Mammary epithelial cell (primary cell): ENCODE measurements at regions not wholly inside any gene's neighbourhood (a gene's known extent, or its start where the extent isn't known, plus 50 kb on each side); places are given as distances from the start of the nearest gene placed in this dataset.

ENCODE experiments used
- EZH2 ChIP-seq: IDR thresholded peaks from 2 replicates; pipeline ENCODE4 v1.6.1; 2012; ENCODE audit warnings: low read length, inconsistent platforms, borderline replicate concordance
- TF ChIP-seq, protein P1 (sequence below), 2 donors: IDR thresholded peaks in 1 of 2; conservative IDR thresholded peaks in 1 of 2; 2 replicates each; pipeline ENCODE4 v1.5.1; 2011 to 2012; ENCODE audit warnings: inconsistent platforms in 2 of 2, low read length in 2 of 2, mild to moderate bottlenecking in 2 of 2, control low read depth in 1 of 2, low read depth in 1 of 2; ENCODE audit not compliant: insufficient read depth in 1 of 2; ENCODE audit errors: extremely low read depth in 1 of 2

DNA sequence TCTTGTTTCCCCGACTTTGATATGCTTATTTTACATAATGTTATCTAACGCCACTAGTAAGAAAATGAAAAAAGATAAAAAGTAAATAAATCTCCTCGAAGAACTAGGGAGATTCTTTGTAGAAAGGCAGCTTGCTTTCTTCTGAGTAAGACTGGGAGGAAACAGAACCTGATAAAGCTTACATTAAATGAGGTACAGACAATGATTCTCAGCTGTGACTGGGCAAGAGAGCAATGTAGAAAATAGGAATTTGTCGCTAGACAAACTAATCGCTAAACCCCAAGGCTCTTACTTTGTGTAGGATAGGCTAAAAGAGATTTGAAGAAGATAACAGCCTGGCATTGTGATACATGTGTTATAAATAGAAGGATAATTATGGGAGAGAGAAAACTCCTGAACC, 919.0 kb upstream of the ALCAM start:
- TF ChIP-seq, protein P1, sequence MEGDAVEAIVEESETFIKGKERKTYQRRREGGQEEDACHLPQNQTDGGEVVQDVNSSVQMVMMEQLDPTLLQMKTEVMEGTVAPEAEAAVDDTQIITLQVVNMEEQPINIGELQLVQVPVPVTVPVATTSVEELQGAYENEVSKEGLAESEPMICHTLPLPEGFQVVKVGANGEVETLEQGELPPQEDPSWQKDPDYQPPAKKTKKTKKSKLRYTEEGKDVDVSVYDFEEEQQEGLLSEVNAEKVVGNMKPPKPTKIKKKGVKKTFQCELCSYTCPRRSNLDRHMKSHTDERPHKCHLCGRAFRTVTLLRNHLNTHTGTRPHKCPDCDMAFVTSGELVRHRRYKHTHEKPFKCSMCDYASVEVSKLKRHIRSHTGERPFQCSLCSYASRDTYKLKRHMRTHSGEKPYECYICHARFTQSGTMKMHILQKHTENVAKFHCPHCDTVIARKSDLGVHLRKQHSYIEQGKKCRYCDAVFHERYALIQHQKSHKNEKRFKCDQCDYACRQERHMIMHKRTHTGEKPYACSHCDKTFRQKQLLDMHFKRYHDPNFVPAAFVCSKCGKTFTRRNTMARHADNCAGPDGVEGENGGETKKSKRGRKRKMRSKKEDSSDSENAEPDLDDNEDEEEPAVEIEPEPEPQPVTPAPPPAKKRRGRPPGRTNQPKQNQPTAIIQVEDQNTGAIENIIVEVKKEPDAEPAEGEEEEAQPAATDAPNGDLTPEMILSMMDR (conservative IDR thresholded peaks at IDR 0.05 in 1 of 2, IDR thresholded peaks at IDR 0.05 in 1 of 2; ENCODE audit: extremely low read depth in 1 of 2, insufficient read depth in 1 of 2, low read depth in 1 of 2, low read length in 2 of 2): no peak
- no peak for TF ChIP-seq EZH2
